22Rv1 (cell line): ENCODE measurements at regions not wholly inside any gene's neighbourhood (a gene's known extent, or its start where the extent isn't known, plus 50 kb on each side); places are given as distances from the start of the nearest gene placed in this dataset.

Experiments used
- H3K27ac ChIP-seq: fragments of 450-650 bp; 2 replicates; pipeline ENCODE4 v1.5.1; 2017
- ZFX ChIP-seq: fragments of 450-650 bp; IDR thresholded peaks from 2 replicates; pipeline ENCODE4 v1.6.1; 2017; ENCODE audit warnings: antibody characterized with exemption, borderline replicate concordance
- TF ChIP-seq, protein P1 (sequence below): fragments of 450-650 bp; IDR thresholded peaks from 2 replicates; pipeline ENCODE4 v1.5.1; 2017; ENCODE audit warnings: mild to moderate bottlenecking

DNA sequence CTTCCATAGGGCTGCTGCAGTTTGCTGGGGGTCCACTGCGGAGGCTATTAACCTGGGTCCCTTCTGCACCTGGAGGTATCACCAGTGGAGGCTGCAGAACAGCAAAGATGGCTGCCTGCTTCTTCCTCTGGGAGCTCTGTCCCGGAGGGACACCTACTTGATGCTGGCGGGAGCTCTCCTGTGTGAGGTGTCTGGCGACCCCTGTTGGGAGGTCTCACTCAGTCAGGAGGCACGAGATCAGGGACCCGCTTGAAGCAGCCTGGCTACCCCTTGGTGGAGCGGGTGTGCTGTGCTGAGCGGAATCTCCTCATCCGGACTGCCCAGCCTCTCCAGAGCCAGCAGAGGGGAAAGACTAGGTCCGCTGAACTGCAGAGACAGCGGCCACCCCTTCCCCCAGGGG, 56.0 kb upstream of the CTXND1 start:
- no peak for TF ChIP-seq ZFX
- TF ChIP-seq, protein P1, sequence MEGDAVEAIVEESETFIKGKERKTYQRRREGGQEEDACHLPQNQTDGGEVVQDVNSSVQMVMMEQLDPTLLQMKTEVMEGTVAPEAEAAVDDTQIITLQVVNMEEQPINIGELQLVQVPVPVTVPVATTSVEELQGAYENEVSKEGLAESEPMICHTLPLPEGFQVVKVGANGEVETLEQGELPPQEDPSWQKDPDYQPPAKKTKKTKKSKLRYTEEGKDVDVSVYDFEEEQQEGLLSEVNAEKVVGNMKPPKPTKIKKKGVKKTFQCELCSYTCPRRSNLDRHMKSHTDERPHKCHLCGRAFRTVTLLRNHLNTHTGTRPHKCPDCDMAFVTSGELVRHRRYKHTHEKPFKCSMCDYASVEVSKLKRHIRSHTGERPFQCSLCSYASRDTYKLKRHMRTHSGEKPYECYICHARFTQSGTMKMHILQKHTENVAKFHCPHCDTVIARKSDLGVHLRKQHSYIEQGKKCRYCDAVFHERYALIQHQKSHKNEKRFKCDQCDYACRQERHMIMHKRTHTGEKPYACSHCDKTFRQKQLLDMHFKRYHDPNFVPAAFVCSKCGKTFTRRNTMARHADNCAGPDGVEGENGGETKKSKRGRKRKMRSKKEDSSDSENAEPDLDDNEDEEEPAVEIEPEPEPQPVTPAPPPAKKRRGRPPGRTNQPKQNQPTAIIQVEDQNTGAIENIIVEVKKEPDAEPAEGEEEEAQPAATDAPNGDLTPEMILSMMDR = no peak

DNA sequence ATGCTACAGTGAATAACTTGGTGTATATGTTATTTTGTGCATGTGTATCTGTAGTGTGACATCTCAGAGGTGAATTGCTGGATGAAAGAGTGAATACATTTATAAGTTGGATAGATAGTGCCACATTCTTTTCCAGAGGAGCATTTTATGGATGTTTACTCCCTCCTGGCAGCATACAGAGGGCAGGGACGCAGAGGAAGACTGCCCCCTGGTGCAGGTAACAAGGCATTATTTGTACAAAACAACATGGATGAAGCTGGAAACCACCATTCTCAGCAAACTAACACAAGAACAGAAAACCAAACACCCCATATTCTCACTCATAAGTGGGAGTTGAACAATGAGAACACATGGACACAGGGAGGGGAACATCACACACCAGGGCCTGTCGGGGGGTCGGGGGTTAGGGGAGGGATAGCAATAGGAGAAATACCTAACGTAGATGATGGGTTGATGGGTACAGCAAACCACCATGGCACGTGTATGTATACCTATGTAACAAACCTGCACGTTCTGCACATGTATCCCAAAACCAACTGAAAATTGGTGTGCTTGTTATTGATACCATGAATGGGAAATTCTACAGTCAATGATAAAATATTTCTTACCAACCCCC, 57.9 kb upstream of the CTXND1 start:
- H3K27ac ChIP-seq = no peak overlapping the region
- TF ChIP-seq, protein P1 = peak; percentile 79
- no peak for TF ChIP-seq ZFX

More for the DNA sequence above, 56.0 kb upstream of the CTXND1 start:
- H3K27ac ChIP-seq = no peak overlapping the region

- TF ChIP-seq ZFX = no peak
- H3K27ac ChIP-seq = no peak overlapping the region
These were observed 58.8 kb upstream of the CTXND1 start for GRCh38 chr15:80310776-80311175.

GRCh38 chr15:80315289-80315987, 63.4 kb upstream of the CTXND1 start:
- TF ChIP-seq, protein P1 = no peak
- TF ChIP-seq ZFX = no peak
- H3K27ac ChIP-seq = no peak overlapping the region

DNA sequence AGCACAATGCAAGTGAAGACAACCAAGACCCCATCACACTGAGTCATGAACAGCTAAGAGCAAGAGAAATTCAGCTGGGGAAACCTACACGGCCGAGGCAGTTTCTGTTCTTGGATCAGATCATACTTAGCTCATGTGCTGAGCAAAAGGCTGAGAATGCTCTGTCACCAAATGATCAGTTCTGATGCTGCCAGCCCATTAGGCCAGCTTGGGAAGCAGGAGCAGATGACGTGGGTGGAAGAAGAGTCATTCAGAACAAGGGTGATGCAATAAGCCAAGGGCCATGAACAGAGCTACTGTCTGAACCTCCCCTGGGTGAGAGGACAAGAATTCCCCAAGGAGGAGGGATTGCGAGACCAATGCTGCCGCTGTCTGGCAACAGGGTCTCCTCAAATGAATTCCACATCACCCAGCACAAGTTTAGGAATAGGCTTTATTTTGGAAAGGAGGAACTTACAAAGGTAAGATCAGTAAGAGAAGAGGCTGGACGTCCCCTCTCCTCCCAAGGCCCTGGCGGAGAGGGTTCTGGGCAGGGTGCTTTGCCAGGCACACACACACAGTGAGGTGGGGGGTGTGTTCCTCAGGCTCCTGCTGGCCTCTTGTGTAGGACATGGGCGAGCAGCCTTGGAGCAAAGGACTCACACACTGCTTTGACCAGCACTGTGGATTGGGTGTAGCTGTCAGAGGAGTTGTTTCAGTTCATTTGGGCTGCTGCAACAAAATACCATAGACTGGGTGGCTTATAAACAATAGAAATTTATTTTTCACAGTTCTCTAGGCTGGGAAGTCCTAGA, 65.6 kb upstream of the CTXND1 start:
- no peak overlapping the region for H3K27ac ChIP-seq
- no peak for TF ChIP-seq ZFX
- TF ChIP-seq, protein P1 = no peak

- H3K27ac ChIP-seq = no peak overlapping the region
- no peak for TF ChIP-seq ZFX
- TF ChIP-seq, protein P1 = no peak
These were observed 69.8 kb upstream of the CTXND1 start for GRCh38 chr15:80321853-80322252.

GRCh38 chr15:80323285-80323684, 71.3 kb upstream of the CTXND1 start:
- TF ChIP-seq ZFX = no peak
- TF ChIP-seq, protein P1 = no peak

More at GRCh38 chr15:80323285-80323684, 71.3 kb upstream of the CTXND1 start:
- no peak overlapping the region for H3K27ac ChIP-seq
